ENCODE measurements at regions not wholly inside any gene's neighbourhood (a gene's known extent, or its start where the extent isn't known, plus 50 kb on each side); places are given as distances from the start of the nearest gene placed in this dataset.

- TF ChIP-seq, protein P1, sequence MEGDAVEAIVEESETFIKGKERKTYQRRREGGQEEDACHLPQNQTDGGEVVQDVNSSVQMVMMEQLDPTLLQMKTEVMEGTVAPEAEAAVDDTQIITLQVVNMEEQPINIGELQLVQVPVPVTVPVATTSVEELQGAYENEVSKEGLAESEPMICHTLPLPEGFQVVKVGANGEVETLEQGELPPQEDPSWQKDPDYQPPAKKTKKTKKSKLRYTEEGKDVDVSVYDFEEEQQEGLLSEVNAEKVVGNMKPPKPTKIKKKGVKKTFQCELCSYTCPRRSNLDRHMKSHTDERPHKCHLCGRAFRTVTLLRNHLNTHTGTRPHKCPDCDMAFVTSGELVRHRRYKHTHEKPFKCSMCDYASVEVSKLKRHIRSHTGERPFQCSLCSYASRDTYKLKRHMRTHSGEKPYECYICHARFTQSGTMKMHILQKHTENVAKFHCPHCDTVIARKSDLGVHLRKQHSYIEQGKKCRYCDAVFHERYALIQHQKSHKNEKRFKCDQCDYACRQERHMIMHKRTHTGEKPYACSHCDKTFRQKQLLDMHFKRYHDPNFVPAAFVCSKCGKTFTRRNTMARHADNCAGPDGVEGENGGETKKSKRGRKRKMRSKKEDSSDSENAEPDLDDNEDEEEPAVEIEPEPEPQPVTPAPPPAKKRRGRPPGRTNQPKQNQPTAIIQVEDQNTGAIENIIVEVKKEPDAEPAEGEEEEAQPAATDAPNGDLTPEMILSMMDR (IDR thresholded peaks at IDR 0.05): no peak
- no peak overlapping the region for H3K4me3 ChIP-seq
- H3K27ac ChIP-seq: no peak overlapping the region
- no peak for DNase-seq (ENCODE audit: low spot score)
These were observed 60.6 kb upstream of the UBE3C start for GRCh38 chr7:157077986-157078644.

- DNase-seq (ENCODE audit: low spot score): no peak
- Histone ChIP-seq H3K27ac (no peak overlapping the region), H3K4me3 (no peak overlapping the region)
- TF ChIP-seq, protein P1 (IDR thresholded peaks at IDR 0.05): no peak
These were observed 59.6 kb upstream of the UBE3C start for GRCh38 chr7:157079116-157079515.

DNA sequence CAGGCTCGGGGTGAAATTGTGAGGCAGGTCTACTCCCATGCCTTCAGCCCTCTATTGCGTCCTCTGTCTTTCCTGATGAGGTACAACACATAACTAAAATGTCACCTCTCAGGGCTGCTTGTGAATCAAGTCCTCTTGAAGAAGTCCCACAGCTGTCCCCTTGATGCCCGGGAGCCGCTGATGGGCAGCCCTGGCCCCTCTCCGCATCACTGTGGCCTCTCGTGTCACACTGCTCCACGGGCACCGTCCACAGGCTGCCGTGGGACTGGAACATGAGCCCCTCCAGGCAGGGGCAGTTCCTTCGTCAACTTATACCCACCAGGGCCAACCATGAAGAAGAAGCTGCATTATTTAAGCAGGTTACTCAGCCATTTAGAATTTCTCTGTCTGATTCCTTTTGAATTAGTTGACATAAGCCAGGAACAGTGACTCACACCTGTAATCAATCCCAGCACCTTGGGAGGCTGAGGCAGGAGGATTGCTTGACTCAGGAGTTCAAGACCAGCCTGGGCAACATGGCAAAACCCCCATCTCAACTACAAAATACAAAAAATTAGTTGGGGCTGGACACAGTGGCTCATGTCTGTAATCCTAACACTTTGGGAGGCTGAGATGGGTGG is 58.5 kb upstream of the UBE3C start:
- DNase-seq (ENCODE audit: low spot score): no peak
- H3K4me3 ChIP-seq: no peak overlapping the region

GRCh38 chr7:157086508-157087187 is 52.1 kb upstream of the UBE3C start:
- Histone ChIP-seq H3K4me3 (no peak overlapping the region), H3K27ac (no peak overlapping the region)
- TF ChIP-seq, protein P1 (IDR thresholded peaks at IDR 0.05): no peak
- DNase-seq (ENCODE audit: low spot score): no peak

More for the DNA sequence above, 58.5 kb upstream of the UBE3C start:
- TF ChIP-seq, protein P1 (IDR thresholded peaks at IDR 0.05): no peak
- no peak overlapping the region for H3K27ac ChIP-seq

GRCh38 chr7:157087646-157088045 is 51.1 kb upstream of the UBE3C start:
- DNase-seq (ENCODE audit: low spot score): no peak
- Histone ChIP-seq H3K27ac (no peak overlapping the region), H3K4me3 (no peak overlapping the region)
- TF ChIP-seq, protein P1 (IDR thresholded peaks at IDR 0.05): no peak

DNA sequence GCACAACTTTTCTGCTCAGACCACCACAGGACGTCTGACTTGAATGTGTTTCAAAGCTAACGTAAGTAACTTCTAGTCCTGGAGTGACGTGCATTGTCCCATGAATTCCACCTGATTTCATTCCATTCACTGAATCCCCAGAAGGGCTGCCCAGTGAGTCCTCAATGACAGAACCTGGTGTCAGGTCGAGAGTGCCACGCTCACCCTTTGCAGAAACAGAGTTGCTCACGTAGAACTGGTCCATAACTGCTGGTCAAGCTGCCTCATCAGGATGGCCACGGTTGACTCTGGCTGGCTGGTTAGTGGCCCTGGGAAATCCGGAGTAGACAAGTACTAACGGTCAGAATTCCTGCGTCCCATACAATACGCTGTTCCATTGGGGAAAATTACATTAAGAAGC is 50.6 kb upstream of the UBE3C start:
- TF ChIP-seq, protein P1 (IDR thresholded peaks at IDR 0.05): no peak
- no peak for DNase-seq (ENCODE audit: low spot score)
- Histone ChIP-seq H3K27ac (no peak overlapping the region), H3K4me3 (no peak overlapping the region)

Measured in coronary artery (tissue), 2 donors.